Vagina (tissue), 2 donors: ENCODE measurements at regions not wholly inside any gene's neighbourhood (a gene's known extent, or its start where the extent isn't known, plus 50 kb on each side); places are given as distances from the start of the nearest gene placed in this dataset.

ENCODE experiments used
- POLR2A ChIP-seq, 2 donors: fragments of 450-650 bp; IDR thresholded peaks; one replicate each; pipeline ENCODE4 v1.6.1; 2017; ENCODE audit warnings: antibody characterized with exemption in 2 of 2, mild to moderate bottlenecking in 2 of 2, moderate library complexity in 2 of 2
- POLR2AphosphoS5 ChIP-seq, 2 donors: sonication (generic); formaldehyde crosslinking; IDR thresholded peaks; one replicate each; pipeline ENCODE4 v1.9.0; 2017; ENCODE audit warnings: antibody characterized with exemption in 2 of 2, mild to moderate bottlenecking in 2 of 2, low read depth in 1 of 2; ENCODE audit not compliant: insufficient read depth in 1 of 2
- TF ChIP-seq, protein P1 (sequence below), 3 experiments: fragments of 450-650 bp in 2 of 3; fragments of 200-600 bp in 1 of 3; sonication (generic) in 1 of 3; IDR thresholded peaks; one replicate each; pipeline ENCODE4 v1.5.1; 2017 to 2019; ENCODE audit warnings: antibody characterized with exemption in 3 of 3, mild to moderate bottlenecking in 2 of 3, moderate library complexity in 2 of 3

DNA sequence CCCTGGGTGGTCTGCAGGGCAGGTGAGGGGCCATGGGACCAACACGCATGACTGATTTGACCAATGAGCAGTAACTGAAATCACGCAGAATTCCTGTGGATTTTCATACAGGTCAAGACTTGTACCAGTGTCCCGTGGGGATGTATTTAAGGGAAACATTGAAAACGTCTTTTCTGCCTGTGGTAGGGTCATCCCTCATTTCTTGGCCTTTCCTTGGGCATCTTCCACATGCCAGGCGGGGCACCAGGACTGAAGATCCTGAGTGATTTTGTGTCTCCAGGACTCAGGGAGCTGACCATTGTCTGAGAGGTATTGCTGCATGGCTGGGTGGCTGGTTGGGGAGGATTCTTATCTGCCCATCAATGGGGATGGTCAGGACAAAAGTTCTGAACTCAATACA, 289.0 kb downstream of the GLRX3 start:
- TF ChIP-seq, protein P1, sequence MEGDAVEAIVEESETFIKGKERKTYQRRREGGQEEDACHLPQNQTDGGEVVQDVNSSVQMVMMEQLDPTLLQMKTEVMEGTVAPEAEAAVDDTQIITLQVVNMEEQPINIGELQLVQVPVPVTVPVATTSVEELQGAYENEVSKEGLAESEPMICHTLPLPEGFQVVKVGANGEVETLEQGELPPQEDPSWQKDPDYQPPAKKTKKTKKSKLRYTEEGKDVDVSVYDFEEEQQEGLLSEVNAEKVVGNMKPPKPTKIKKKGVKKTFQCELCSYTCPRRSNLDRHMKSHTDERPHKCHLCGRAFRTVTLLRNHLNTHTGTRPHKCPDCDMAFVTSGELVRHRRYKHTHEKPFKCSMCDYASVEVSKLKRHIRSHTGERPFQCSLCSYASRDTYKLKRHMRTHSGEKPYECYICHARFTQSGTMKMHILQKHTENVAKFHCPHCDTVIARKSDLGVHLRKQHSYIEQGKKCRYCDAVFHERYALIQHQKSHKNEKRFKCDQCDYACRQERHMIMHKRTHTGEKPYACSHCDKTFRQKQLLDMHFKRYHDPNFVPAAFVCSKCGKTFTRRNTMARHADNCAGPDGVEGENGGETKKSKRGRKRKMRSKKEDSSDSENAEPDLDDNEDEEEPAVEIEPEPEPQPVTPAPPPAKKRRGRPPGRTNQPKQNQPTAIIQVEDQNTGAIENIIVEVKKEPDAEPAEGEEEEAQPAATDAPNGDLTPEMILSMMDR (IDR thresholded peaks at IDR 0.05), result no peak
- no peak for TF ChIP-seq POLR2A (IDR thresholded peaks at IDR 0.05)
- no peak for TF ChIP-seq POLR2AphosphoS5 (IDR thresholded peaks at IDR 0.05; ENCODE audit: insufficient read depth in 1 of 2, low read depth in 1 of 2)
